ENCODE measurements at regions not wholly inside any gene's neighbourhood (a gene's known extent, or its start where the extent isn't known, plus 50 kb on each side); places are given as distances from the start of the nearest gene placed in this dataset.

DNA sequence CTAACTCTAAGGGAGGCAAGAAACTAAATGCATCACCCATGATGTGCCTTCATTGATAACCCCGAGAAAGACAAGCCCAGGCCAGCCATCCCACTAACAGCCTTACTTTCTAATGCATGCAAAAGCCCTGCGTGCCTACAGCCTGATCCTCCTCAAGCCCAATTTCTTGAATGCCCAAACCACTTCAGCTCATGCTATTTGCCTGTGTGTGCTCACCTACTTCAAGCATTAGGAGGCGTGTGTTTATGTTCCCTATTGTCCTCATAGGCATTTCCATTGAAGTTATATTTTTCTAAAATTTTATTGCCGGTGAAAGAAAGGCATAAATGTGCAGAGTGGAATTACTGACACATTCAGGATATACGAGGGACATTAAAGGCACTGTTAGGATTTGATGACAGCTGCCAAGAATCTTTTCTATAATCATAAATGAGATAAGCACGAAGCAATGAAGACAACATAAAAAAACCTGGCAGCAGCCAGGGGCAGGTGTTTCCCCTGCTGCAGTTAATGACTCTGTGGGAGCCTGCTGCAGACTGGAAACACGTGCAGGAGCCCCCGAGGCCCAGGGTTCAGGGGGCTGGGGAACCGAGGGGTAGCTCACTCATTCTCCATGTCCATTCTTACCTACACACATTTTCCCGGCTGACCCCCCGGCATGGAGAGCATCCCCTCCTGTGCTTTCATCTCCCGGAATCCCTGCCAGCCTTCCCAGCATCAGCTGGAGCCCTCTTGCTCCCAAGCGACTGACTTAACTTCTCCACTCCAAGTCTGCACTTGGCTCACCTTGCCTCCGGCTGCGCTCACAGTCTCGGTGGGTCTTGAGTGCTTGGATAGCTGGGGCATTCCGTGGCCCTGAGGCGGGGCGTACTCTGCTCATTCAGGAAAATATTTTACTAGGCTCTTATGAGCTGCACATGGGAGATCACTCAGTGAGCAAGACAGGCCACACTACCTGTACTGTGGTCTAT lies 292.3 kb upstream of the SIX2 start:
- WGBS, 2 donors: 52 to 59% methylated on average over 19 of the region's 19 CpGs
- TF ChIP-seq EP300 (IDR thresholded peaks at IDR 0.05) (no peak), POLR2A (IDR thresholded peaks at IDR 0.05) (no peak), CTCF (IDR thresholded peaks at IDR 0.05) (no peak)
- H3K4me1 ChIP-seq: no peaks in the 10 kb centered on the region
- no peak overlapping the region for H3K27ac ChIP-seq
- no peaks in the 10 kb centered on the region for H3K9me3 ChIP-seq
- DNase-seq (ENCODE audit: low spot score in 2 of 2): no peak
- H3K27me3 ChIP-seq: no peaks in the 10 kb centered on the region
- no peak overlapping the region for H3K4me3 ChIP-seq
- H3K36me3 ChIP-seq: no peaks in the 10 kb centered on the region

GRCh38 chr2:45300026-45300750 lies 290.9 kb upstream of the SIX2 start:
- Histone ChIP-seq H3K27ac (no peak overlapping the region), H3K36me3 (no peaks in the 10 kb centered on the region), H3K9me3 (no peaks in the 10 kb centered on the region), H3K27me3 (no peaks in the 10 kb centered on the region), H3K4me3 (no peak overlapping the region), H3K4me1 (peaks cover 0 to 3% (median 0%) of the 10 kb centered on the region in 4 donors)
- no peak for TF ChIP-seq POLR2A (IDR thresholded peaks at IDR 0.05)
- no peak for TF ChIP-seq CTCF (IDR thresholded peaks at IDR 0.05)
- no peak for TF ChIP-seq EP300 (IDR thresholded peaks at IDR 0.05)
- no peak for DNase-seq (ENCODE audit: low spot score in 2 of 2)
- WGBS, 2 donors: 64 to 82% methylated on average over 4 of the region's 4 CpGs

- TF ChIP-seq CTCF (IDR thresholded peaks at IDR 0.05): no peak
- no peak for TF ChIP-seq EP300 (IDR thresholded peaks at IDR 0.05)
- TF ChIP-seq POLR2A (IDR thresholded peaks at IDR 0.05): no peak
- Histone ChIP-seq H3K27ac (no peak overlapping the region), H3K27me3 (no peaks in the 10 kb centered on the region), H3K36me3 (no peaks in the 10 kb centered on the region), H3K4me3 (no peak overlapping the region), H3K9me3 (no peaks in the 10 kb centered on the region), H3K4me1 (peaks cover 0 to 9% (median 0%) of the 10 kb centered on the region in 4 donors)
- 92 to 94% methylated on average over 4 of the region's 4 CpGs for WGBS, 2 donors
- DNase-seq (ENCODE audit: low spot score in 2 of 2): no peak
Measured at GRCh38 chr2:45299361-45299760, 290.1 kb upstream of the SIX2 start.

DNA sequence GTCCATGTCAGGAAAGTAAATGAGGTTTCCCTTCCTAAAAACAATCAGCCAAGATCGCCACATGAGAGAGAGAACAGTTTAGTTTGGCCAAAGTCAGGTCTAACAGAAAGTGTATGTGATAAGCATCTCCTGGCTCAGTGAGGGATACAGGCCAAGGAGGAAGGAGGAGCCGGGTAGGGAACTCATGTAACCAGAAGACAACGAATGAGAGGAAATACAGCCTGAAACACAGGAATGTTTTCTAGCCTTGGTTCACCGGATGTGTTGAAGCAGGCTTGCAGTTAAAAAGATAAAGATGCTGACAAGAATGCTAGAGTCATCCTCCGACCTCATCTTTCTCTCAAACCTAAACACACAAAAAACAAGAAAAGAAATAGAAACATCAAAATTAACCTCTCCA lies 283.9 kb upstream of the SIX2 start:
- no peak for DNase-seq (ENCODE audit: low spot score in 2 of 2)
- TF ChIP-seq EP300 (IDR thresholded peaks at IDR 0.05): no peak
- TF ChIP-seq POLR2A (IDR thresholded peaks at IDR 0.05): no peak
- no peak for TF ChIP-seq CTCF (IDR thresholded peaks at IDR 0.05)
- Histone ChIP-seq H3K4me1 (peaks cover 0 to 9% (median 0%) of the 10 kb centered on the region in 4 donors), H3K27me3 (no peaks in the 10 kb centered on the region), H3K9me3 (no peaks in the 10 kb centered on the region), H3K4me3 (no peak overlapping the region), H3K36me3 (no peaks in the 10 kb centered on the region), H3K27ac (no peak overlapping the region)
- 48 to 54% methylated on average over 5 of the region's 5 CpGs for WGBS, 2 donors

- WGBS, 2 donors: 67 to 79% methylated on average over 4 of the region's 4 CpGs
Measured at GRCh38 chr2:45291296-45291701, 282.0 kb upstream of the SIX2 start.

More at GRCh38 chr2:45291296-45291701, 282.0 kb upstream of the SIX2 start:
- Histone ChIP-seq H3K4me3 (no peak overlapping the region), H3K4me1 (peaks cover 0 to 9% (median 0%) of the 10 kb centered on the region in 4 donors), H3K27me3 (no peaks in the 10 kb centered on the region), H3K27ac (no peak overlapping the region), H3K36me3 (no peaks in the 10 kb centered on the region), H3K9me3 (no peaks in the 10 kb centered on the region)
- no peak for DNase-seq (ENCODE audit: low spot score in 2 of 2)
- TF ChIP-seq CTCF (IDR thresholded peaks at IDR 0.05) (no peak), EP300 (IDR thresholded peaks at IDR 0.05) (no peak), POLR2A (IDR thresholded peaks at IDR 0.05) (no peak)

Data from tibial nerve (tissue), 4 donors.